Activated T-cell treated with anti-CD3 and anti-CD28 coated beads for 24 hours (primary cell): ENCODE measurements at regions not wholly inside any gene's neighbourhood (a gene's known extent, or its start where the extent isn't known, plus 50 kb on each side); places are given as distances from the start of the nearest gene placed in this dataset.

Experiments used
- DNase-seq: peaks from one replicate; pipeline ENCODE4 v3.0.0-alpha.2; 2020; ENCODE audit warnings: low read depth

GRCh38 chr5:143459433-143459832 is 55.9 kb upstream of the NR3C1 start:
- no peak for DNase-seq

- no peak for DNase-seq
Measured at GRCh38 chr5:143456952-143457547, 53.6 kb upstream of the NR3C1 start.

GRCh38 chr5:143454936-143455516 is 51.5 kb upstream of the NR3C1 start:
- no peak for DNase-seq

- no peak for DNase-seq
Measured at GRCh38 chr5:143453720-143454119, 50.2 kb upstream of the NR3C1 start.
